ENCODE measurements at regions not wholly inside any gene's neighbourhood (a gene's known extent, or its start where the extent isn't known, plus 50 kb on each side); places are given as distances from the start of the nearest gene placed in this dataset.

GRCh38 chr2:116145031-116145430 is 1669.5 kb upstream of the DDX18 start:
- Histone ChIP-seq H3K4me3 (ENCODE audit: low read length) (no peak overlapping the region), H3K27ac (ENCODE audit: low read length) (no peak overlapping the region), H3K36me3 (ENCODE audit: control insufficient read depth, insufficient read depth, low read length) (no peaks in the 10 kb centered on the region), H3K9me3 (ENCODE audit: control insufficient read depth, insufficient read depth, low read length) (peaks cover 3% of the 10 kb centered on the region), H3K27me3 (ENCODE audit: control insufficient read depth, insufficient read depth, low read length) (no peaks in the 10 kb centered on the region), H3K4me1 (ENCODE audit: control insufficient read depth, insufficient read depth, low read length) (no peaks in the 10 kb centered on the region)
- Mint-ChIP-seq H3K36me3 (no peaks in the 10 kb centered on the region), H3K27ac (no peak overlapping the region), H3K27me3 (ENCODE audit: low read depth in 2 of 2) (no peaks in the 10 kb centered on the region), H3K9me3 (peaks cover 12 to 13% of the 10 kb centered on the region in 2 donors), H3K4me3 (no peak overlapping the region), H3K4me1 (no peaks in the 10 kb centered on the region)
- ATAC-seq (no peak), DNase-seq (no peak)
- 93% methylated on average over 3 of the region's 4 CpGs for WGBS (ENCODE audit: insufficient coverage)
- intact Hi-C loops (cut with micrococcal nuclease) = no loop called here
- no peak for TF ChIP-seq CTCF (IDR thresholded peaks at IDR 0.05)

GRCh38 chr2:116148361-116148760 is 1666.1 kb upstream of the DDX18 start:
- DNase-seq (no peak), ATAC-seq (no peak)
- Mint-ChIP-seq H3K9me3 (peaks cover 13 to 14% of the 10 kb centered on the region in 2 donors), H3K27me3 (ENCODE audit: low read depth in 2 of 2) (no peaks in the 10 kb centered on the region), H3K36me3 (peaks cover 12% of the 10 kb centered on the region), H3K4me3 (no peak overlapping the region), H3K27ac (no peak overlapping the region), H3K4me1 (no peaks in the 10 kb centered on the region)
- Histone ChIP-seq H3K27ac (ENCODE audit: low read length) (no peak overlapping the region), H3K4me3 (ENCODE audit: low read length) (no peak overlapping the region), H3K27me3 (ENCODE audit: control insufficient read depth, insufficient read depth, low read length) (no peaks in the 10 kb centered on the region), H3K9me3 (ENCODE audit: control insufficient read depth, insufficient read depth, low read length) (peaks cover 3% of the 10 kb centered on the region), H3K36me3 (ENCODE audit: control insufficient read depth, insufficient read depth, low read length) (no peaks in the 10 kb centered on the region), H3K4me1 (ENCODE audit: control insufficient read depth, insufficient read depth, low read length) (no peaks in the 10 kb centered on the region)
- TF ChIP-seq CTCF (IDR thresholded peaks at IDR 0.05) = no peak
- intact Hi-C loops (cut with micrococcal nuclease) = no loop called here

GRCh38 chr2:116153729-116154128 is 1660.8 kb upstream of the DDX18 start:
- H3K4me3 Mint-ChIP-seq = no peak overlapping the region
- H3K9me3 Mint-ChIP-seq = peaks cover 22 to 33% of the 10 kb centered on the region in 2 donors
- H3K36me3 Mint-ChIP-seq = peaks cover 24% of the 10 kb centered on the region
- no peaks in the 10 kb centered on the region for H3K27me3 Mint-ChIP-seq (ENCODE audit: low read depth in 2 of 2)
- no peak for TF ChIP-seq CTCF (IDR thresholded peaks at IDR 0.05)
- Histone ChIP-seq H3K4me3 (ENCODE audit: low read length) (no peak overlapping the region), H3K27ac (ENCODE audit: low read length) (no peak overlapping the region), H3K9me3 (ENCODE audit: control insufficient read depth, insufficient read depth, low read length) (peaks cover 3% of the 10 kb centered on the region), H3K36me3 (ENCODE audit: control insufficient read depth, insufficient read depth, low read length) (no peaks in the 10 kb centered on the region), H3K27me3 (ENCODE audit: control insufficient read depth, insufficient read depth, low read length) (no peaks in the 10 kb centered on the region), H3K4me1 (ENCODE audit: control insufficient read depth, insufficient read depth, low read length) (no peaks in the 10 kb centered on the region)
- WGBS (ENCODE audit: insufficient coverage) = 60% methylated on average over 3 of the region's 3 CpGs
- DNase-seq (no peak), ATAC-seq (no peak)
- intact Hi-C loops (cut with micrococcal nuclease) = no loop called here
- no peak overlapping the region for H3K27ac Mint-ChIP-seq
- H3K4me1 Mint-ChIP-seq = no peaks in the 10 kb centered on the region

GRCh38 chr2:116160657-116161056 is 1653.8 kb upstream of the DDX18 start:
- H3K4me1 ChIP-seq (ENCODE audit: control insufficient read depth, insufficient read depth, low read length) = no peaks in the 10 kb centered on the region
- Mint-ChIP-seq H3K36me3 (peaks cover 6% of the 10 kb centered on the region), H3K4me1 (no peaks in the 10 kb centered on the region), H3K27me3 (ENCODE audit: low read depth in 2 of 2) (no peaks in the 10 kb centered on the region), H3K9me3 (peaks cover 19 to 35% of the 10 kb centered on the region in 2 donors), H3K4me3 (no peak overlapping the region), H3K27ac (no peak overlapping the region)
- no peak overlapping the region for H3K27ac ChIP-seq (ENCODE audit: low read length)
- no peak for TF ChIP-seq CTCF (IDR thresholded peaks at IDR 0.05)
- WGBS (ENCODE audit: insufficient coverage) = 83% methylated on average over 5 of the region's 5 CpGs
- H3K9me3 ChIP-seq (ENCODE audit: control insufficient read depth, insufficient read depth, low read length) = peaks cover 24% of the 10 kb centered on the region
- no peak for DNase-seq
- no peaks in the 10 kb centered on the region for H3K27me3 ChIP-seq (ENCODE audit: control insufficient read depth, insufficient read depth, low read length)
- intact Hi-C loops (cut with micrococcal nuclease) = no loop called here
- ATAC-seq = no peak
- no peaks in the 10 kb centered on the region for H3K36me3 ChIP-seq (ENCODE audit: control insufficient read depth, insufficient read depth, low read length)
- no peak overlapping the region for H3K4me3 ChIP-seq (ENCODE audit: low read length)

Data from natural killer cell (primary cell).